ENCODE measurements at regions not wholly inside any gene's neighbourhood (a gene's known extent, or its start where the extent isn't known, plus 50 kb on each side); places are given as distances from the start of the nearest gene placed in this dataset.
"Not testable (repeated sequence)": the region's sequence is repeated elsewhere in the genome, so short reads cannot be mapped to it uniquely, and the experiment has no call there.

- DNase-seq (ENCODE audit: low read depth in 2 of 2): no peak
Measured at GRCh38 chr7:50251765-50252164, 52.8 kb upstream of the IKZF1 start.

- no peak for DNase-seq (ENCODE audit: low read depth in 2 of 2)
Measured at GRCh38 chr7:50246551-50246950, 58.0 kb upstream of the IKZF1 start.

- DNase-seq (ENCODE audit: low read depth in 2 of 2): not testable (repeated sequence)
Measured at GRCh38 chr7:50242111-50242510, 62.4 kb upstream of the IKZF1 start.

GRCh38 chr7:50240699-50241098 is 63.8 kb upstream of the IKZF1 start:
- not testable (repeated sequence) for DNase-seq (ENCODE audit: low read depth in 2 of 2)

GRCh38 chr7:50229964-50230363 is 74.6 kb upstream of the IKZF1 start:
- no peak for DNase-seq (ENCODE audit: low read depth in 2 of 2)

GRCh38 chr7:50228148-50228547 is 76.4 kb upstream of the IKZF1 start:
- DNase-seq (ENCODE audit: low read depth in 2 of 2): no peak

- no peak for DNase-seq (ENCODE audit: low read depth in 2 of 2)
Measured at GRCh38 chr7:50227726-50228125, 76.8 kb upstream of the IKZF1 start.

- DNase-seq (ENCODE audit: low read depth in 2 of 2): no peak
Measured at GRCh38 chr7:50226669-50227068, 77.8 kb upstream of the IKZF1 start.

GRCh38 chr7:50226145-50226544 is 78.4 kb upstream of the IKZF1 start:
- DNase-seq (ENCODE audit: low read depth in 2 of 2): no peak

GRCh38 chr7:50221433-50221832 is 83.1 kb upstream of the IKZF1 start:
- no peak for DNase-seq (ENCODE audit: low read depth in 2 of 2)

- no peak for DNase-seq (ENCODE audit: low read depth in 2 of 2)
Measured at GRCh38 chr7:50221028-50221427, 83.5 kb upstream of the IKZF1 start.

- no peak for DNase-seq (ENCODE audit: low read depth in 2 of 2)
Measured at GRCh38 chr7:50220273-50220672, 84.2 kb upstream of the IKZF1 start.

GRCh38 chr7:50217821-50218281 is 86.7 kb upstream of the IKZF1 start:
- DNase-seq (ENCODE audit: low read depth in 2 of 2): no peak

GRCh38 chr7:50217401-50217800 is 87.1 kb upstream of the IKZF1 start:
- no peak for DNase-seq (ENCODE audit: low read depth in 2 of 2)

- DNase-seq (ENCODE audit: low read depth in 2 of 2): no peak
Measured at GRCh38 chr7:50216626-50217025, 87.9 kb upstream of the IKZF1 start.

- no peak for DNase-seq (ENCODE audit: low read depth in 2 of 2)
Measured at GRCh38 chr7:50214771-50215170, 89.7 kb upstream of the IKZF1 start.

- DNase-seq (ENCODE audit: low read depth in 2 of 2): no peak
Measured at GRCh38 chr7:50214126-50214670, 90.3 kb upstream of the IKZF1 start.

GRCh38 chr7:50213622-50214017 is 90.9 kb upstream of the IKZF1 start:
- no peak for DNase-seq (ENCODE audit: low read depth in 2 of 2)

GRCh38 chr7:50212666-50213621 is 91.6 kb upstream of the IKZF1 start:
- no peak for DNase-seq (ENCODE audit: low read depth in 2 of 2)

GRCh38 chr7:50212016-50212325 is 92.5 kb upstream of the IKZF1 start:
- DNase-seq (ENCODE audit: low read depth in 2 of 2): no peak

- DNase-seq (ENCODE audit: low read depth in 2 of 2): no peak
Measured at GRCh38 chr7:50211130-50212015, 93.1 kb upstream of the IKZF1 start.

GRCh38 chr7:50210706-50211115 is 93.8 kb upstream of the IKZF1 start:
- DNase-seq (ENCODE audit: low read depth in 2 of 2): no peak

Data from activated CD8-positive, alpha-beta memory T cell treated with anti-CD3 and anti-CD28 coated beads for 4 hours (primary cell).